ENCODE measurements at regions not wholly inside any gene's neighbourhood (a gene's known extent, or its start where the extent isn't known, plus 50 kb on each side); places are given as distances from the start of the nearest gene placed in this dataset.
"Not testable (repeated sequence)": the region's sequence is repeated elsewhere in the genome, so short reads cannot be mapped to it uniquely, and the experiment has no call there.

GRCh38 chr5:126016256-126016655 lies 407.0 kb upstream of the GRAMD2B start:
- no peak for TF ChIP-seq CTCF (conservative IDR thresholded peaks at IDR 0.05; ENCODE audit: low read length)
- no peak overlapping the region for H3K4me3 ChIP-seq (ENCODE audit: low read length)
- no peak for DNase-seq (ENCODE audit: low read depth)

- H3K4me3 ChIP-seq (ENCODE audit: low read length): no peak overlapping the region
- DNase-seq (ENCODE audit: low read depth): no peak
- TF ChIP-seq CTCF (conservative IDR thresholded peaks at IDR 0.05; ENCODE audit: low read length): no peak
Observed at GRCh38 chr5:126017096-126017495, 406.1 kb upstream of the GRAMD2B start.

- no peak for DNase-seq (ENCODE audit: low read depth)
- no peak overlapping the region for H3K4me3 ChIP-seq (ENCODE audit: low read length)
- TF ChIP-seq CTCF (conservative IDR thresholded peaks at IDR 0.05; ENCODE audit: low read length): no peak
Observed at GRCh38 chr5:126020770-126021169, 402.4 kb upstream of the GRAMD2B start.

- no peak overlapping the region for H3K4me3 ChIP-seq (ENCODE audit: low read length)
- DNase-seq (ENCODE audit: low read depth): no peak
- TF ChIP-seq CTCF (conservative IDR thresholded peaks at IDR 0.05; ENCODE audit: low read length): no peak
Observed at GRCh38 chr5:126023994-126024441, 399.2 kb upstream of the GRAMD2B start.

GRCh38 chr5:126027149-126027548 lies 396.1 kb upstream of the GRAMD2B start:
- TF ChIP-seq CTCF (conservative IDR thresholded peaks at IDR 0.05; ENCODE audit: low read length): no peak
- no peak for DNase-seq (ENCODE audit: low read depth)
- no peak overlapping the region for H3K4me3 ChIP-seq (ENCODE audit: low read length)

- no peak for TF ChIP-seq CTCF (conservative IDR thresholded peaks at IDR 0.05; ENCODE audit: low read length)
- DNase-seq (ENCODE audit: low read depth): no peak
- no peak overlapping the region for H3K4me3 ChIP-seq (ENCODE audit: low read length)
Observed at GRCh38 chr5:126027652-126028051, 395.6 kb upstream of the GRAMD2B start.

- no peak for DNase-seq (ENCODE audit: low read depth)
- H3K4me3 ChIP-seq (ENCODE audit: low read length): no peak overlapping the region
- no peak for TF ChIP-seq CTCF (conservative IDR thresholded peaks at IDR 0.05; ENCODE audit: low read length)
Observed at GRCh38 chr5:126028336-126028735, 394.9 kb upstream of the GRAMD2B start.

- not testable (repeated sequence) for H3K4me3 ChIP-seq (ENCODE audit: low read length); DNase-seq (ENCODE audit: low read depth)
Observed at GRCh38 chr5:126029282-126029681, 393.9 kb upstream of the GRAMD2B start.
